Prostate gland (tissue), 2 donors: ENCODE measurements at regions not wholly inside any gene's neighbourhood (a gene's known extent, or its start where the extent isn't known, plus 50 kb on each side); places are given as distances from the start of the nearest gene placed in this dataset.

ENCODE experiments used
- DNase-seq: peaks from one replicate; pipeline ENCODE4 v3.0.0-alpha.2; 2019; ENCODE audit warnings: low spot score
- H3K27ac ChIP-seq, 2 donors: fragments of 200-600 bp; sonication (generic); 2 replicates each; pipeline ENCODE4 v1.5.1; 2017 to 2019
- H3K27me3 ChIP-seq: fragments of 200-600 bp; sonication (generic); replicated peaks from 2 replicates; pipeline ENCODE4 v1.5.1; 2019; ENCODE audit not compliant: insufficient read depth
- H3K36me3 ChIP-seq, 2 donors: fragments of 200-600 bp; sonication (generic); 1 replicate in 1 of 2; 2 replicates in 1 of 2; pipeline versions ENCODE4 v1.5.1 to v1.8.1; 2017 to 2019
- H3K4me1 ChIP-seq: fragments of 200-600 bp; sonication (generic); replicated peaks from 2 replicates; pipeline ENCODE4 v1.5.1; 2019
- H3K4me3 ChIP-seq, 2 donors: fragments of 200-600 bp; sonication (generic); 2 replicates each; pipeline ENCODE4 v1.5.1; 2017 to 2019
- H3K9me3 ChIP-seq: fragments of 200-600 bp; sonication (generic); 2 replicates; pipeline ENCODE4 v1.5.1; 2017
- CTCF ChIP-seq, 4 experiments: fragments of 200-600 bp in 2 of 4; fragments of 450-650 bp in 2 of 4; sonication (generic) in 2 of 4; IDR thresholded peaks; 1 replicate in 3 of 4; 2 replicates in 1 of 4; pipeline ENCODE4 v1.5.1; 2016 to 2019; ENCODE audit warnings: antibody characterized with exemption in 4 of 4, mild to moderate bottlenecking in 2 of 4, moderate library complexity in 2 of 4
- POLR2A ChIP-seq: fragments of 450-650 bp; IDR thresholded peaks from one replicate; pipeline ENCODE4 v1.6.1; 2016; ENCODE audit warnings: antibody characterized with exemption, mild to moderate bottlenecking
- POLR2AphosphoS5 ChIP-seq: sonication (generic); formaldehyde crosslinking; IDR thresholded peaks from one replicate; pipeline ENCODE4 v1.6.1; 2017; ENCODE audit warnings: antibody characterized with exemption
- WGBS: methylation state at CpG from one replicate; pipeline ENCODE4 v1.1.5; 2018; 5-methylcytosine and 5-hydroxymethylcytosine counted together
- intact Hi-C: fragments of 100-400 bp; cut with DNase I; formaldehyde crosslinking; loops from one replicate; pipeline ENCODE4 v1.14.2; 2022

- no peak overlapping the region for H3K4me3 ChIP-seq
- H3K27ac ChIP-seq: no peak overlapping the region
- DNase-seq: no peak
- intact Hi-C loops: no loop called here
- whole genome bisulfite sequencing: 98% methylated on average over 2 of the region's 2 CpGs
- TF ChIP-seq CTCF (IDR thresholded peaks at IDR 0.05) (no peak), POLR2A (no peak), POLR2AphosphoS5 (no peak)
- no peaks in the 10 kb centered on the region for H3K9me3 ChIP-seq
- H3K36me3 ChIP-seq: no peaks in the 10 kb centered on the region
- no peaks in the 10 kb centered on the region for H3K4me1 ChIP-seq
- no peaks in the 10 kb centered on the region for H3K27me3 ChIP-seq
Observed at GRCh38 chr7:4445777-4446176, 236.3 kb upstream of the FOXK1 start.

GRCh38 chr7:4449263-4449662, 232.8 kb upstream of the FOXK1 start:
- 87% methylated on average over 10 of the region's 10 CpGs for WGBS
- no peak overlapping the region for H3K4me3 ChIP-seq
- TF ChIP-seq POLR2AphosphoS5 (no peak), POLR2A (no peak), CTCF (IDR thresholded peaks at IDR 0.05) (no peak)
- no peaks in the 10 kb centered on the region for H3K27me3 ChIP-seq
- DNase-seq: no peak
- H3K9me3 ChIP-seq: no peaks in the 10 kb centered on the region
- no peak overlapping the region for H3K27ac ChIP-seq
- intact Hi-C loops: no loop called here
- no peaks in the 10 kb centered on the region for H3K4me1 ChIP-seq
- no peaks in the 10 kb centered on the region for H3K36me3 ChIP-seq

- Histone ChIP-seq H3K27ac (no peak overlapping the region), H3K36me3 (no peaks in the 10 kb centered on the region), H3K9me3 (no peaks in the 10 kb centered on the region), H3K4me1 (no peaks in the 10 kb centered on the region), H3K27me3 (no peaks in the 10 kb centered on the region), H3K4me3 (no peak overlapping the region)
- TF ChIP-seq CTCF (IDR thresholded peaks at IDR 0.05): no peak
- no peak for TF ChIP-seq POLR2A
- no peak for TF ChIP-seq POLR2AphosphoS5
- DNase-seq: no peak
- intact Hi-C loops: no loop called here
- 67% methylated on average over 2 of the region's 2 CpGs for WGBS
Observed at GRCh38 chr7:4450483-4450882, 231.6 kb upstream of the FOXK1 start.

- intact Hi-C loops: no loop called here
Observed at GRCh38 chr7:4460597-4460996, 221.5 kb upstream of the FOXK1 start.

More at GRCh38 chr7:4460597-4460996, 221.5 kb upstream of the FOXK1 start:
- Histone ChIP-seq H3K27me3 (no peaks in the 10 kb centered on the region), H3K4me1 (no peaks in the 10 kb centered on the region), H3K4me3 (no peak overlapping the region), H3K27ac (no peak overlapping the region), H3K9me3 (no peaks in the 10 kb centered on the region), H3K36me3 (no peaks in the 10 kb centered on the region)
- no peak for DNase-seq
- TF ChIP-seq POLR2A (no peak), CTCF (IDR thresholded peaks at IDR 0.05) (no peak), POLR2AphosphoS5 (no peak)
- WGBS: 72% methylated on average over 2 of the region's 2 CpGs
